ENCODE measurements at regions not wholly inside any gene's neighbourhood (a gene's known extent, or its start where the extent isn't known, plus 50 kb on each side); places are given as distances from the start of the nearest gene placed in this dataset.
"Not testable (repeated sequence)": the region's sequence is repeated elsewhere in the genome, so short reads cannot be mapped to it uniquely, and the experiment has no call there.

GRCh38 chr2:95654897-95655296, 63.1 kb downstream of the TRIM43 start:
- not testable (repeated sequence) for H3K9me2 ChIP-seq (replicated peaks; ENCODE audit: insufficient read depth, low read length); H3F3A ChIP-seq (ENCODE audit: insufficient read depth); H3K4me2 ChIP-seq (ENCODE audit: low read depth, low read length, poor library complexity, severe bottlenecking); H3K27me3 ChIP-seq (ENCODE audit: low read length); H3K4me3 ChIP-seq (ENCODE audit: insufficient read depth, low read length, poor library complexity, severe bottlenecking); H3K79me2 ChIP-seq (ENCODE audit: insufficient read depth, low read length); H3K27ac ChIP-seq (ENCODE audit: low read depth, low read length); H4K20me1 ChIP-seq (ENCODE audit: low read depth, low read length); H2AFZ ChIP-seq (ENCODE audit: low read depth, low read length, severe bottlenecking); H3K36me3 ChIP-seq (ENCODE audit: low read length); H3K9me3 ChIP-seq (ENCODE audit: insufficient read depth, low read length); H3K9ac ChIP-seq (ENCODE audit: low read length)

GRCh38 chr2:95656553-95656952, 64.8 kb downstream of the TRIM43 start:
- H3K4me3 ChIP-seq (ENCODE audit: insufficient read depth, low read length, poor library complexity, severe bottlenecking); H3K9me3 ChIP-seq (ENCODE audit: insufficient read depth, low read length); H3K79me2 ChIP-seq (ENCODE audit: insufficient read depth, low read length); H4K20me1 ChIP-seq (ENCODE audit: low read depth, low read length); H3K4me2 ChIP-seq (ENCODE audit: low read depth, low read length, poor library complexity, severe bottlenecking); H3K9me2 ChIP-seq (replicated peaks; ENCODE audit: insufficient read depth, low read length); H3K9ac ChIP-seq (ENCODE audit: low read length); H3K27ac ChIP-seq (ENCODE audit: low read depth, low read length); H3K36me3 ChIP-seq (ENCODE audit: low read length); H2AFZ ChIP-seq (ENCODE audit: low read depth, low read length, severe bottlenecking); H3K27me3 ChIP-seq (ENCODE audit: low read length); H3F3A ChIP-seq (ENCODE audit: insufficient read depth): not testable (repeated sequence)

DNA sequence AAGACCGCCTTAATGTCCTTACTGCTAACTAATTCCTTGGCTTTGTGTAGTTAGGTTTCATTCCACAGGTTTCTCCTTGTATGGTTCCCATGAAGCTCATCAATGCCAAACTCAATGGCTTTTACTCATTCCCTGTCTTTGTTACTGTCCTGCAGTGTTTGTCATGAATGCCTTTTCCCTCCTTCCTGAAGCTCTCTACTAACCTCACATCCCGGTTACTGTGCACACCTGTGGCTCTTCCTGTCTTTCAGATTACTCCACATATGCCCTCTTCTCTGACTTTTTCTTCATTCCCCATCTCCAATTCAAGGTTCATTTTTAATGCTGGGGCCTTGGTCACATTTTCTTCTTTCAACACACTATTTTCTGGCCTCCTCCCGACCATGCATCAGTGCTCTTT, 66.1 kb downstream of the TRIM43 start:
- H3K9ac ChIP-seq (ENCODE audit: low read length); H3F3A ChIP-seq (ENCODE audit: insufficient read depth); H3K4me3 ChIP-seq (ENCODE audit: insufficient read depth, low read length, poor library complexity, severe bottlenecking); H3K79me2 ChIP-seq (ENCODE audit: insufficient read depth, low read length); H2AFZ ChIP-seq (ENCODE audit: low read depth, low read length, severe bottlenecking); H3K27ac ChIP-seq (ENCODE audit: low read depth, low read length); H3K9me2 ChIP-seq (replicated peaks; ENCODE audit: insufficient read depth, low read length); H3K27me3 ChIP-seq (ENCODE audit: low read length); H3K36me3 ChIP-seq (ENCODE audit: low read length); H3K9me3 ChIP-seq (ENCODE audit: insufficient read depth, low read length); H3K4me2 ChIP-seq (ENCODE audit: low read depth, low read length, poor library complexity, severe bottlenecking); H4K20me1 ChIP-seq (ENCODE audit: low read depth, low read length): not testable (repeated sequence)

GRCh38 chr2:95660766-95661562, 69.2 kb downstream of the TRIM43 start:
- H4K20me1 ChIP-seq (ENCODE audit: low read depth, low read length): not testable (repeated sequence)

GRCh38 chr2:95663471-95664441, 72.0 kb downstream of the TRIM43 start:
- not testable (repeated sequence) for H3K9me3 ChIP-seq (ENCODE audit: insufficient read depth, low read length); H3K27me3 ChIP-seq (ENCODE audit: low read length); H3K4me3 ChIP-seq (ENCODE audit: insufficient read depth, low read length, poor library complexity, severe bottlenecking); H3K27ac ChIP-seq (ENCODE audit: low read depth, low read length); H3K9ac ChIP-seq (ENCODE audit: low read length); H4K20me1 ChIP-seq (ENCODE audit: low read depth, low read length); H3K9me2 ChIP-seq (replicated peaks; ENCODE audit: insufficient read depth, low read length); H3K79me2 ChIP-seq (ENCODE audit: insufficient read depth, low read length); H3F3A ChIP-seq (ENCODE audit: insufficient read depth); H3K4me2 ChIP-seq (ENCODE audit: low read depth, low read length, poor library complexity, severe bottlenecking); H3K36me3 ChIP-seq (ENCODE audit: low read length); H2AFZ ChIP-seq (ENCODE audit: low read depth, low read length, severe bottlenecking)

More at GRCh38 chr2:95660766-95661562, 69.2 kb downstream of the TRIM43 start:
- not testable (repeated sequence) for H3F3A ChIP-seq (ENCODE audit: insufficient read depth); H2AFZ ChIP-seq (ENCODE audit: low read depth, low read length, severe bottlenecking); H3K4me2 ChIP-seq (ENCODE audit: low read depth, low read length, poor library complexity, severe bottlenecking); H3K9ac ChIP-seq (ENCODE audit: low read length); H3K9me3 ChIP-seq (ENCODE audit: insufficient read depth, low read length); H3K79me2 ChIP-seq (ENCODE audit: insufficient read depth, low read length); H3K4me3 ChIP-seq (ENCODE audit: insufficient read depth, low read length, poor library complexity, severe bottlenecking); H3K9me2 ChIP-seq (replicated peaks; ENCODE audit: insufficient read depth, low read length); H3K36me3 ChIP-seq (ENCODE audit: low read length); H3K27me3 ChIP-seq (ENCODE audit: low read length); H3K27ac ChIP-seq (ENCODE audit: low read depth, low read length)

DNA sequence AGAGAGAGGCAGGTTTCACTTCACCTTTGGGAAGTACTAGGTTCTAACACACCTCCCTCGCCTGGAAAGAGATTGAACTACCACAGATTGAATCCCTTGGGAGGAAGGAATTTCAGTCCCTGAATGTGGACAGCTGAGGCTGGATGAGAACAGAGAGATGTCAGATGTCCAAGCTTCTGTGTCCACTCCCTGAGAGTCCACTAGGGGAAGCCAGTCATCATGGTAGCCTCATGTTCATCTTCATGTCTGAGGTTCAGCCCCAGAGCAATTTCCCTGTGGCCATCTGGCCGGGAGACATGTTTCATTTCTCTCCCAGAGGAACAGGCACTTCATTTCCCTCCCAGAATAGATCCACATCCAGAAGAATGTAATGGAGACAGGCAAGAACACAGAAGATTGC, 74.8 kb downstream of the TRIM43 start:
- not testable (repeated sequence) for H3K27ac ChIP-seq (ENCODE audit: low read depth, low read length); H3K9me2 ChIP-seq (replicated peaks; ENCODE audit: insufficient read depth, low read length); H3K4me2 ChIP-seq (ENCODE audit: low read depth, low read length, poor library complexity, severe bottlenecking); H3K9me3 ChIP-seq (ENCODE audit: insufficient read depth, low read length); H2AFZ ChIP-seq (ENCODE audit: low read depth, low read length, severe bottlenecking); H3F3A ChIP-seq (ENCODE audit: insufficient read depth); H3K79me2 ChIP-seq (ENCODE audit: insufficient read depth, low read length); H3K9ac ChIP-seq (ENCODE audit: low read length); H4K20me1 ChIP-seq (ENCODE audit: low read depth, low read length); H3K27me3 ChIP-seq (ENCODE audit: low read length); H3K36me3 ChIP-seq (ENCODE audit: low read length); H3K4me3 ChIP-seq (ENCODE audit: insufficient read depth, low read length, poor library complexity, severe bottlenecking)
